Omental fat pad (tissue), 3 donors: ENCODE measurements at regions not wholly inside any gene's neighbourhood (a gene's known extent, or its start where the extent isn't known, plus 50 kb on each side); places are given as distances from the start of the nearest gene placed in this dataset.

Experiments
- ATAC-seq: fragments of 150-250 bp; one replicate; pipeline ENCODE4 v1.9.1; 2016; ENCODE audit warnings: mild to moderate bottlenecking, moderate library complexity; ENCODE audit not compliant: low FRiP score
- DNase-seq: peaks from one replicate; pipeline ENCODE4 v3.0.0-alpha.2; 2019; ENCODE audit warnings: low spot score
- TF ChIP-seq, protein P1 (sequence below), 3 donors: fragments of 450-650 bp; IDR thresholded peaks; one replicate each; pipeline ENCODE4 v1.5.1; 2016 to 2017; ENCODE audit warnings: antibody characterized with exemption in 3 of 3, mild to moderate bottlenecking in 3 of 3, moderate library complexity in 2 of 3

DNA sequence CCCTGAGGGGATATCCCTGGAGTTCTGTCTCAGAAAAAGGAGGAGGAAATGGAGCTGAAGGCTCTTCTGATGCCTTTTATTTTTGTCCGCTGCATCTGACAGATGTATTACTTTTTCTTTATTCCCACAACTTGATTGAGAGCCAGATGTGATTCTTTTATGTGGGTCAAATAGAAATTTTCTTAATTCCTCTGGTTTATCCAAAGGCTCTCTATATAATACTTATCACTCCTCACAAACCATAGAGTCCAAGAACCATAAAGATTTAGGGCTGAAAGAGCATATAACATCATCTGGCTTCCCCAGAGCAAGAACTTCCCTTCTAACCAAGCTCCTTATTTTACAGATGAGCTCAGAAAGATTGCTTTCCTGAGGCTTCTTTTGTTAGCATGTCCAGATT is 756.7 kb upstream of the FAM241A start:
- TF ChIP-seq, protein P1, sequence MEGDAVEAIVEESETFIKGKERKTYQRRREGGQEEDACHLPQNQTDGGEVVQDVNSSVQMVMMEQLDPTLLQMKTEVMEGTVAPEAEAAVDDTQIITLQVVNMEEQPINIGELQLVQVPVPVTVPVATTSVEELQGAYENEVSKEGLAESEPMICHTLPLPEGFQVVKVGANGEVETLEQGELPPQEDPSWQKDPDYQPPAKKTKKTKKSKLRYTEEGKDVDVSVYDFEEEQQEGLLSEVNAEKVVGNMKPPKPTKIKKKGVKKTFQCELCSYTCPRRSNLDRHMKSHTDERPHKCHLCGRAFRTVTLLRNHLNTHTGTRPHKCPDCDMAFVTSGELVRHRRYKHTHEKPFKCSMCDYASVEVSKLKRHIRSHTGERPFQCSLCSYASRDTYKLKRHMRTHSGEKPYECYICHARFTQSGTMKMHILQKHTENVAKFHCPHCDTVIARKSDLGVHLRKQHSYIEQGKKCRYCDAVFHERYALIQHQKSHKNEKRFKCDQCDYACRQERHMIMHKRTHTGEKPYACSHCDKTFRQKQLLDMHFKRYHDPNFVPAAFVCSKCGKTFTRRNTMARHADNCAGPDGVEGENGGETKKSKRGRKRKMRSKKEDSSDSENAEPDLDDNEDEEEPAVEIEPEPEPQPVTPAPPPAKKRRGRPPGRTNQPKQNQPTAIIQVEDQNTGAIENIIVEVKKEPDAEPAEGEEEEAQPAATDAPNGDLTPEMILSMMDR (IDR thresholded peaks at IDR 0.05): no peak
- no peak for DNase-seq
- no peak for ATAC-seq

DNA sequence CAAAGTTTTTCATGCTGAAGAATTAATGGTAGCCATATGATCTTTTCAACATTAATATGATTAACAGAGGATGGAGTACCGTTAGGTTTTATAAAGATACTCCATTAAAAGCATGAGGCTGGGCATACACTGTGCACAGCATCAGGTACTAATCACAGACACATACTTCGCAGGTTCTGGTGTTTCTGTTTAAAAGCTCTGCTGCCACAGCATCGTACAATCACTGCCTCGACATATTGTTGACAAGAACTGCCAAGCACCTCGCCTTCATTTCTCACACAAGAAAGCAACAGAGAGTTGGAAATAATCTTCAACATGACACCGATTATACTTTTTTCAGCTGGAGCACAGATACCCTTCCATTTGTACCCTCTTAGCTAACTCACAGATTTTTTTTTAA is 753.4 kb upstream of the FAM241A start:
- TF ChIP-seq, protein P1 (IDR thresholded peaks at IDR 0.05): no peak
- ATAC-seq (no peak), DNase-seq (no peak)

DNA sequence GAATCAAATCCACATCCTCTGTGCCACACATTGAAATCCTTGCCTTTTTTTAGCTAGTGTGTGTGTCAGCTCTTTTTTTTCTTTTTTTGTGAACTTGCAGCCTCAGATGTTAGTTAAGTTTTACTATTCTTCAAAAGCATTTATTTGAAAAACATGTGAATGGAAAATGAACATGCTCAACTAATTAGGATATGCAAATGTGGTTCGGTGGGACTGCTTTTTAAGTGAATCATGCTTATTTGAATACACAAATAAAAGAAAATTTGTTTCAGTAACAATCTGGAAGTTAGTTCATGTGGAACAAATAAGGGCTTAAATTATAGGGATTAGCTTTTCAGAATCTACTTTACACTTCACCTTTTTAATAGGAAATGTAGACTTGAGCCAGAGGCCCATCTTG is 751.5 kb upstream of the FAM241A start:
- DNase-seq (no peak), ATAC-seq (no peak)
- TF ChIP-seq, protein P1 (IDR thresholded peaks at IDR 0.05): no peak

DNA sequence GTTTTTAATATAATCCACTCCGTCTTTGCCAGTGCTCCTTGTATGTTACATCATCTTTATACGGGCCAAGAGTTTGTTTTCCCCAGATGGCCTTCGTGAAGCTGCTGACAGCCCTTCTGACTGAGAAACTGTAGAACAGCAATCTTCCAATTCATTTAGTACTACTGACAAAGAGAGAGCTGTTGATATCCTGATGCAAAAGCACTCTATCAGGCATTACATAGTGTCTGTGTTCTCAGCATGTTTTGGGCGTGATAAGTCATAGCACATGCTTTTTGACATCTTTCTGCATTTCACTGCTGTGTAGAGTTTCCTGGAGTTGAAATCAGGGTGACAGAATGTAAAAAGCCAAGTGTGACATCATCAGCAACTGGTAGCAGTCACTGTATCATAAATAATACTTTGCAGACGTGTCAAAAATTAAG is 746.3 kb upstream of the FAM241A start:
- ATAC-seq (no peak), DNase-seq (no peak)
- TF ChIP-seq, protein P1 (IDR thresholded peaks at IDR 0.05): no peak

DNA sequence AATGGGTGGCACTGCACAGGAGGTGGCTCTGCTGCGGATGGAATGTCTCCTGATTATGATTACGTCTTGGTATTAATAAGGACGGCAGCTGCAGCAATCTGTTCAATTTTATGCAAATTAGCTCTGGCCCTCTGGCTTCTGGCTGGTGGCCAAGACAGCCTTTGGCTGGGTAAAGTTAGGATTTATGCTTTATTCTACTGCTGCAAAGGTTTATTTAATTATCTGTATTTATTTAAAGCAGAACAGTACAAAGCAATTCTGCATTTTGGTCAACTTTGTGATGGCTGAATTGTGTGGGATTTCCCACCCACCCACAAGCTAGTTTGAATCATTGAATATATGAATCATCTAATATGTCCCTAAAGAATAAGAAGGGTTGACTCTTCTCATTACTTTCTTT is 745.6 kb upstream of the FAM241A start:
- TF ChIP-seq, protein P1 (IDR thresholded peaks at IDR 0.05): no peak
- no peak for ATAC-seq

DNA sequence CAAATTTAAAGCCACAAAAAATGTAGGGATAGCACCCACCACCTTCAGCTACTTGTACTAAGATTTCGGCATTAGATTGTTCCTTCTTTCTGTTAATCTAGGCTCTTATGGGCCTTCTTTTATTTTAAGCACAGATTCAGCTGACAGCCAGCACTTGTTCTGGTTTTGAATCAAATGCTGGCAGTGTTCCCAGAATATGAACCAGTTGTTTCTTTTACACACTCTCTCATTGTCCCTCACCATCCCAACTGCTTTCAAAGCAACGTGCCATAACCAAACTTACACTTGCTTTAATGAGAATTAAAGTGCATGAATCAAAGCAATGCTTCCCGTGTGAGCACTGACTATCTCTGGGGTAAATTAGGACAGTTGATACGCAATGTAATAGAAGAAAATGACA is 744.5 kb upstream of the FAM241A start:
- TF ChIP-seq, protein P1 (IDR thresholded peaks at IDR 0.05): no peak
- DNase-seq (no peak), ATAC-seq (no peak)

More for the DNA sequence above, 745.6 kb upstream of the FAM241A start:
- no peak for DNase-seq

DNA sequence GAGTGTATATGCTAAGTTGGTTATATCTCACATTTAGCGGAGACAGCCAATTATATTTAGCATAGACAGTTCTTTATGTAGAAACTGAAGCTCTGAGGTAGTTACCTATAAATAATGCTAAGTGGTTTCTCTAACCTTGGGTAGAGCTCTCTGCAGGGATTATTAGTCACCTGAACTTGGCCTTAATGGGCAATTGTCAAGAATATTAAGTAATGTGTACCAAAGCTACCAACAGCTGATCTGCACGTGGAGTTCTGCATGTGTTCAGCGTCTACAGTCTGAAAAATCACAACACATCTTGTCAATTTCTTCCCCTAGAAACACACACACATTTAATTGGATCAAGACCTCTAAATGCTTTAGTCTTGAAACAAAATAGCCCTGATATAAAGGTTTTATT is 740.6 kb upstream of the FAM241A start:
- ATAC-seq (no peak), DNase-seq (no peak)
- TF ChIP-seq, protein P1 (IDR thresholded peaks at IDR 0.05): no peak
